ENCODE measurements at regions not wholly inside any gene's neighbourhood (a gene's known extent, or its start where the extent isn't known, plus 50 kb on each side); places are given as distances from the start of the nearest gene placed in this dataset.
"Not testable (repeated sequence)": the region's sequence is repeated elsewhere in the genome, so short reads cannot be mapped to it uniquely, and the experiment has no call there.

GRCh38 chr10:77740396-77740795, 102.8 kb upstream of the KCNMA1 start:
- not testable (repeated sequence) for DNase-seq (ENCODE audit: low read depth)

DNA sequence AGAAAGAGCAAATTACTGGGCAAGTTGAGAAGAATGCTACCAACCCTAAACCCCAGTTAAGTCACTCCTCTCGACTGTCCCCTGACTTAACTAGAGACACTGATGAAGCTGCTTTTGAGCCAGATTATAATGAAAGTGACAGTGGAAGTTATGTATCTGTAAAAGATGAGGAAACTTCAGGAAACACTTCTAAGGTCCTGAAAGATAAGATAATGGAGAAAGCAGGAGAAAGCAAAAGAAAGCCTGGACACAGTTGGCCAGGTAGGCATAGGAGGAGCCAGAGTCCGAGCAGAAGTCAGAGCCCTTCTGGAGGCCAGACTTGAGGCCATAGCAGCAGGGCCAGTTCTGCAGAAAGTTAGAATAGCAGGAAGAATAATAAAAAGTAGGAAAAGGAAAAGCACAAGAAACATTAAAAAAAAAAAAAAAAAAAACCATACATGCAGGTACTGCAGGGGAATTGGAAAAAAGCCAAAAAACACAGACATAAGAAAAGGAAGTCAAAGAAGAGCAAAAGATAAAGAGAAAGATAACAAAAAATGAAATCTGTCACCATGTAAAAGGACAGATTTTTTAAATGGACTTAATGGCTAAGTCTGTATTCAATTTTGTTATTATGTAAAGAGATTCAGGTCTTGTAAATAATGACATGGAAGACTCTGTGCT, 101.0 kb upstream of the KCNMA1 start:
- DNase-seq (ENCODE audit: low read depth) = no peak

DNA sequence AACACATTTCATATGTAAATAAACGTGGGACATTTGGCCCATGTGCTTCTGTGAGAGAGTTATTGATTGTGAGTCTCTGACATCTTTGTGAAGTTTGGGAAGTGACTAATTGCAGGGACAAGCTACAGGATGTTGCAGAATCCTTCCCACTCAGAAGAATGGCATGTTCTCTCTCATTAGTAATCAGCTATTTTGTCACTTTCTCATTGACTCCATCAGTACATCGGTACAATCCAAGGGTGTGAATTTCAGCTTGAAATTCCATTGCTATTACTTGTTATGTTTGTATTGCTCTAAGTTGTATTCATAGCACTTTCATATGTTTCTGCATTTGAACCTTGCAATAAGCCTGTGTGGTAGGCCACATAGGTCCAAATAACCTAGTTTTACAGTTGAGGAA, 100.0 kb upstream of the KCNMA1 start:
- no peak for DNase-seq (ENCODE audit: low read depth)

DNA sequence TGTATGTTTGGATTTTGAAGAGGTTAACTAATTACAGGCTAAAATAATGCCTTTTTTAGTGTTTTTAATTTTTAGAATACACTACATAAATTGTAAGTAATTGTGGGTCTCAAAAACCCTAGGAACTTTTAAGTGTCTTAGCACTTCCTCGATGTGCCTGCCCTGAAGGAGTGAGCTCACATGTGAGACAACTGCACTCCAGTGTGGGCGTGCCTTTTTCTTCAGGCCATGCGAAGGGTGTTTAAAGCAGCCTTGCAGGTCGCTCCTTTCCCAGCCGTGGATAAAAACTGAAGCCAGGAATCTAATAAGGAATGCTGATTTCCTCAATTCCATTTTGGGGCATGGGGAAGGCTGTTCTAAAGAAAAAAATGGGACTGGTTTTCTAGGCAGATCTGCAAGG, 97.5 kb upstream of the KCNMA1 start:
- DNase-seq (ENCODE audit: low read depth) = not testable (repeated sequence)

- no peak for DNase-seq (ENCODE audit: low read depth)
Measured at GRCh38 chr10:77732213-77733003, 94.8 kb upstream of the KCNMA1 start.

- no peak for DNase-seq (ENCODE audit: low read depth)
Measured at GRCh38 chr10:77727481-77727880, 89.9 kb upstream of the KCNMA1 start.

GRCh38 chr10:77726732-77727131, 89.1 kb upstream of the KCNMA1 start:
- DNase-seq (ENCODE audit: low read depth) = no peak

- DNase-seq (ENCODE audit: low read depth) = no peak
Measured at GRCh38 chr10:77726301-77726700, 88.7 kb upstream of the KCNMA1 start.

DNA sequence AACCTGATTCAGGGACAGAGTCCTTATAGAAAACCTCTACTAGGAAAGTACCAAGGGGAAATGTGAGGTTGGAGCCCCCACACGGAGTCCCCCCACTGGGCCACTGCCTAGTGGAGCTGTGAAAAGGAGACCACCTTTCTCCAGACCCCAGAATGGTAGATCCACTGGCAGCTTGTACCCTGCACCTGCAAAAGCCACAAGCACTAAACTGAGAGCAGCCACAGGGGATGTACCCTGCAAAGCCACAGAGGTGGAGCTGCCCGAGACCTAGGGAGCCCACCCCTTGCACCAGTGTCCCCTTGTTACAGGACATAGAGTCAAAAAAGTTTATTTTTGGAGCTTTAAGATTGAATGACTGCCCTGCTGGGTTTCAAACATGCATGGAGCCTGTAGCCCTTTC, 87.2 kb upstream of the KCNMA1 start:
- no peak for DNase-seq (ENCODE audit: low read depth)

DNA sequence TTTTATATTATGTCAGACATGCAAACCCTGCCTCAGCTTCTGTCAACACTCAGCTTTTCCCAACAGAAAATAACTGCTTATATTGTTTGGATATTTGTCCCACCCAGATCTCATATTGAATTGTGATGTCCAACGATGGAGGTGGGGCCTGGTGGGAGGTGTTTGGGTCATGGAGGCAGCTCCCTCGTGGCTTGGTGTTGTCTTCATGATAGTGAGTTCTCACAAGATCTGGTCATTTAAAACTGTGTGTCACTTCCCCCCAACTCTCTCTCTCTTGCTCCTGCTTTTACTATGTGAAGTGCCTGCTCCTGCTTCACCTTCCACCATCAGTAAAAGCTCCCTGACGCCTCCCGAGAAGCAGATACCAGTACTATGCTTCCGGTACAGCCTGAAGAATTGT, 85.8 kb upstream of the KCNMA1 start:
- no peak for DNase-seq (ENCODE audit: low read depth)

DNA sequence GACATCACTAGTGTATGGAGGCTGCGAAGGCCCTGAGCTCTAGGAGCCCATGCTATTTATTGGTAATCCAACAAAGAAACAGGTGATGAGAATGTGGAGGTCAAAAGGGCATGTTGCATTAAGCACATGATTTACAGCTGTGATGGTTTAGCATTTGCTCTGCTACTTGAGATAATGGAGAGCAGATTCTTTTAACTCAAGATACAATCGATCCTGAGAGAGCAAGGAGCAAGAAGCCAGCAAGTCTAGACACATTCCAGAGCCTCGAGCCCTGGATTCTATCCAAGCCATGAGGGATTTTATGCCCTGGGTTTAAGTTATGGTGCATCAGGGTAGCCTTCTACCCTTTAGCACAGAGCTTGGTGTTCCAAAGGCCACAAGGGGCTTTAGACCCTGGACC, 85.3 kb upstream of the KCNMA1 start:
- not testable (repeated sequence) for DNase-seq (ENCODE audit: low read depth)

DNA sequence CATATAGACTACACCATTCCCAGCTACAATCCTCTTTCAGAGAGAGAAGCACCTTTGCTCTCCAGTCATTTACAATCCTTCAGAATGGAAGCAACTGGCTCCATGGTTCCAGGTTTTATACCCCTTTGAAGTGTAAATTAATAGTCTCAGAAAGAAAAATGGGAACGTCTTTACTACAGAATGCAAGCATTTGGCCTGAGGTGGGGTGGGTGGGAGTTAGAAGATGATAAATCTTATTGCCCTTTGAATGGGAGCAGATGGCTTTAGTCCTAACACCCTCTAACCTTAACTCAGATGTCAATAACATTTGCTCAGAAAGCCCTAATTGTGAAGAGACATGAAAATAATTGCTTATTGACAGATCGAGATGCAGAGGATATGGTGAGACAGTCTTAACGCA, 84.2 kb upstream of the KCNMA1 start:
- DNase-seq (ENCODE audit: low read depth) = no peak

DNA sequence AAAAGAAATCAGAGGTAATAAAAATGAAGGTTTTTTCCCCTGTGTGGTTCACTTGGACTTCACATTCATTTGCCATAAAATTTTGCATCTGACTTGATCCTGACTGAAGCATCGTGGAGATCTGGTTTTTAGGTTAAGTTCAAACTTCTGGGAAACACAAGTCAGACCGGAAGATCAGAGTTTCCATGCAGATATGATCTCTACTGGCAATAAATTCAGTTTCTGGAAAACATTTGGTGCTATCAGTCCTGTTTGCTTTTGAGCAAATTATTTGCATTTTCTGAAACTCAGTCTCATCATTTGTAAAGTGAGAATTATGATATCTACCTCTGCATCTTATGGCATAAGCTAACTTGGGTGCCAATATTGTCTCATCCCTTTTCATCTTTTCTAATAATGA, 81.3 kb upstream of the KCNMA1 start:
- no peak for DNase-seq (ENCODE audit: low read depth)

GRCh38 chr10:77718312-77718711, 80.7 kb upstream of the KCNMA1 start:
- DNase-seq (ENCODE audit: low read depth) = not testable (repeated sequence)

DNA sequence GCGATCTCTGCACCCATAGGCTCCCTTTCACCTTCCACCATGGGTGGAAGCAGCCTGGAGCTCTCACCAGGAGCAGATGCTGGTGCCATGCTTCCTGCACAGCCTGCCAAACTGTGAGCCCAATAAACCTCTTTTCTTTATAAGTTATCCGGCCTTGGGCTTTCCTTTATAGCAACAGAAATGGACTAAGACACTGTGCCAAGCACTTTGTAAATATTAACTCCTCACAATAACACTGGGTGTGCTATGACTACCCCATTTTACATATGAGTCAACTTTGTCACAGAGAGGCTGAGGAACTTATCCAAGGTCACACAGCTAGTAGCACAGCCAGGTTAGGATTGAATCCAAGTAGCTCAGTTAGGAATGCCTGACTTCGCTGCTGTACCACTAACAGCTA, 79.7 kb upstream of the KCNMA1 start:
- no peak for DNase-seq (ENCODE audit: low read depth)

DNA sequence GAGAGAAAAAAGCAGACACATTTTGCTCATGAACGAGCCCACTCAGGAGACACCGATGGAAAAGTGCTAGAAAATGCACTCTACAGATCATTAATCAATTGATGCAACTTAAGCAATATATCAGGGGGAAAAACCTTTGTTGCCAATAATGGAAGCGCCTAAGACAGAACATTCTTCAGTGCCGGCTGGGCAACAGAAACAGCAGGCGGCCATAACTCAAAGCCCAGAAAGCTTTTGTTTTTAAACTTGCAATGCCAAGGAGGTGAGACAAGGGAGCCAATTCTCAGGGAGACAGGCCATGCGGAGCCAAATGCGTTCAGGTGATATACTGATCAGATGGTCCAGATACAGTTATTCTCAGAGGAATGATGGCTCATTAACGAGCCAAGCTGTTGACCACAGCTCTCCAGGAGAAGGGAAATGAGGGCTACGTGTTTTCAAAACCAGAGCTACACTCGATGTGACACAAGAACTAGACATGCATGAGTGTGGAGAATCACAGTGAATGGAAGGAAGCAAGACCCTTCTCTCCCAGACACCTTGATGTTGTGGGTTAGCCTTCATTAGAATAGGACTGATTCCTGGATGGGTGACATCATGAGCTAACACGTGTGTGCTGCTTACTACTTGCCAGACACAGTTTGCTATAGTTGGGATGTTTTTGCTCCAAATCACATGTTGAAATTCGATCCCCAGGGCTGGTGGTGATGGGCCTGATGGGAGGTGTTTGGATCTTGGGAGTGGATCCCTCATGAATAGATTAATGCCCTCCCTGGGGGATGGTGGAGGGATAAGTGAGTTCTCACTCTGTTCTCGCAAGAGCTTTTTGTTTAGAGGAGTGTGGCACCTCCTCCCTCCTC, 79.1 kb upstream of the KCNMA1 start:
- no peak for DNase-seq (ENCODE audit: low read depth)

GRCh38 chr10:77715536-77715935, 77.9 kb upstream of the KCNMA1 start:
- DNase-seq (ENCODE audit: low read depth) = no peak

- no peak for DNase-seq (ENCODE audit: low read depth)
Measured at GRCh38 chr10:77715088-77715487, 77.5 kb upstream of the KCNMA1 start.

DNA sequence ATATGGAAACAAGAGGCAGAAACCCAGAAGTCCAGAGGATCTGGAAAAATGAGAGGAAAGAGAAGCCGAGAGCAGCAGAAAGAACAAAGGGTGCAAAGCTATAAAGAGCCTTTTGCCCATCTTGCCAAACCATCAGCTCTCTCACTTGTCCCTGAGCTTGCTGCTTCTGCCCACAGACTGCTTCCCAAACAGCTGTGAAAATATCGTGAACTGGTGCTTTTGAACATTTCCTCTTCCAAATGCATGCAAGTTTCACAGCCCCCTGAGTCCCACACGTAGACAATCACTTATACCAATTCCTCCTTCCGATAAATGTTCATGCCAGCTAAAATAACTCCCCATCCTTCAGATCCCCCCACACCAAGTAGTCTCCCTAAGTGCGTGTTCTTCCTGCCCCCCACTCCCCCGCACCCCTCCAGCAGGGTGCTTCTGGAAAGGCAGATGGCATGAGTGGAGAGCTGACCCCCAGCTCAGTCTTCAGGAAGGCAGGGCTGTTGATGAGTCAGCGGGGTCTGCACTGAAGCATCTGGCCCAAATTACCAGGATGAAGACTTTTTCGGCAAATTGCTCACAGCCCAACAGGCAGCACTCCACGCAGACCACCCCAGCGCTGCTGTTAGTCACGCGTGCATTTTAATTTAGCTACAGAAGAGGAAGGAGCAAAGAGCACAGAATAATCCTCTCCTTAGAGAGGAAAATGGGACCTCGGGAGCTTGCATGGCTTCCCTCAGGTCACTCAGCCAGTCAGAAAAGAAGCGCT, 76.1 kb upstream of the KCNMA1 start:
- DNase-seq (ENCODE audit: low read depth) = no peak

DNA sequence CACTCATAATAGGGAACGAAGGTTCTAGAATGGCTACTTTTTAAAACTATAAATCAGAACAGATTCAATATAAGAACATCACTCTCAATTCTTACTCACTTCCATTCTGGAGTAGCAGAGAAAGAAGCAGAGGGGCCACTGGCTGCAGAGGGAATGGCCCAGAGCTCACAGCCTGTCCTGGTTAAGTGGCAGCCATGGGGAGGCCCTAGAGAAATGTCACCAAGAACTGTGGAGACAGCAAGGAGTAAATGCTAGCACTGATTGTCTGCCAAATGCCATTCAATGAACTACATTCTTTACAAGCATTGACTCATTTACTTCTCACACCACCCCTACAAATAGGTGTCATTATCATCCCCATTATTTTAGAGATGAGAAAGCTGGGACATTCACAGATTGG, 74.6 kb upstream of the KCNMA1 start:
- no peak for DNase-seq (ENCODE audit: low read depth)

- no peak for DNase-seq (ENCODE audit: low read depth)
Measured at GRCh38 chr10:77711683-77712049, 74.1 kb upstream of the KCNMA1 start.
